ENCODE measurements at regions not wholly inside any gene's neighbourhood (a gene's known extent, or its start where the extent isn't known, plus 50 kb on each side); places are given as distances from the start of the nearest gene placed in this dataset.
A peak's percentile ranks its signal among the peaks of the same experiment; 100 is the strongest.

DNA sequence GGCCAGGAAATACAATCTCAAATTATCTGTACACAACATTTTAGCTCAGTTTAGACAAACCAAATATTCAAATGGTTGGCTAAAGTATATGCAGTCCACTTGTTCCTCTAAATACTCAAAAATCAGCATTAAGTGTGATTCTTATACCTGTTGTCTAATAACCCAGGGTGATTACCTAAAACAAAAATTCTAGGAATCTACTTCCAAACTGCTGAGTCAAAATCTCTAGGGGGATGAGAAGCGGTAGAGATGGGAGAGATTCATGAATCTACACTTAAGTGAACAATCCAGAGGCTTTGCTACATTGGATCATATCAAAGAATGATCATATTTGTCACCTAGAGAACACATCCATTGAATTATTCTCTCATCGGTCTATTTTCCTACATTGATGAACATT is 420.9 kb upstream of the PKDCC start:
- H3K27me3 ChIP-seq = no peaks in the 10 kb centered on the region
- no peaks in the 10 kb centered on the region for H3K36me3 ChIP-seq
- H3K9me3 ChIP-seq = no peaks in the 10 kb centered on the region
- peaks cover 3 to 4% of the 10 kb centered on the region in 2 donors for H3K4me1 ChIP-seq
- no peak overlapping the region for H3K27ac ChIP-seq
- no peak overlapping the region for H3K4me3 ChIP-seq
- no peak for DNase-seq (ENCODE audit: low spot score in 2 of 2)
- TF ChIP-seq, protein P1, sequence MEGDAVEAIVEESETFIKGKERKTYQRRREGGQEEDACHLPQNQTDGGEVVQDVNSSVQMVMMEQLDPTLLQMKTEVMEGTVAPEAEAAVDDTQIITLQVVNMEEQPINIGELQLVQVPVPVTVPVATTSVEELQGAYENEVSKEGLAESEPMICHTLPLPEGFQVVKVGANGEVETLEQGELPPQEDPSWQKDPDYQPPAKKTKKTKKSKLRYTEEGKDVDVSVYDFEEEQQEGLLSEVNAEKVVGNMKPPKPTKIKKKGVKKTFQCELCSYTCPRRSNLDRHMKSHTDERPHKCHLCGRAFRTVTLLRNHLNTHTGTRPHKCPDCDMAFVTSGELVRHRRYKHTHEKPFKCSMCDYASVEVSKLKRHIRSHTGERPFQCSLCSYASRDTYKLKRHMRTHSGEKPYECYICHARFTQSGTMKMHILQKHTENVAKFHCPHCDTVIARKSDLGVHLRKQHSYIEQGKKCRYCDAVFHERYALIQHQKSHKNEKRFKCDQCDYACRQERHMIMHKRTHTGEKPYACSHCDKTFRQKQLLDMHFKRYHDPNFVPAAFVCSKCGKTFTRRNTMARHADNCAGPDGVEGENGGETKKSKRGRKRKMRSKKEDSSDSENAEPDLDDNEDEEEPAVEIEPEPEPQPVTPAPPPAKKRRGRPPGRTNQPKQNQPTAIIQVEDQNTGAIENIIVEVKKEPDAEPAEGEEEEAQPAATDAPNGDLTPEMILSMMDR (IDR thresholded peaks at IDR 0.05) = no peak
- intact Hi-C loops (cut with DNase I) = no loop called here

DNA sequence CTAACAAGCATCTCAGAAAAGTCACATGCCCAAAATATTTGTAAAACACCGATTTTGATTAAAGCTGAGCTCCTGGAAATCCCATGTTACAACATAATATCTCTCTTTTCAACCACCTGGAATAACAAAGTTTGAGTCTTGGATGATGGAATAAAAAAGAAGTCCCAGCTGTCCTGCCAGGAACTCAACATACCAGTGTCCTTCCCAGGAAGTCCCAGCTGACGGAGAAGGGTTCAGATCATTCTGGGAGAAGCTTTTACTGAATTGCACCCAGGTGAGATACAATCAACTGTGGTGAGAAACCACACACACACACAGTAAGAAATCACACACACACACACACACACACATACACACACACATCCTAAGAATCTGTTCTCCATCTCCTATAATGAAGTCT is 413.1 kb upstream of the PKDCC start:
- H3K4me3 ChIP-seq = no peak overlapping the region
- intact Hi-C loops (cut with DNase I) = no loop called here
- TF ChIP-seq, protein P1 (IDR thresholded peaks at IDR 0.05) = no peak
- no peak overlapping the region for H3K27ac ChIP-seq
- H3K4me1 ChIP-seq = peaks cover 2 to 3% of the 10 kb centered on the region in 2 donors
- H3K36me3 ChIP-seq = no peaks in the 10 kb centered on the region
- no peaks in the 10 kb centered on the region for H3K27me3 ChIP-seq
- DNase-seq (ENCODE audit: low spot score in 2 of 2) = no peak
- H3K9me3 ChIP-seq = no peaks in the 10 kb centered on the region

- intact Hi-C loops (cut with DNase I) = no loop called here
- DNase-seq (ENCODE audit: low spot score in 2 of 2) = no peak
Measured at GRCh38 chr2:41644936-41645335, 402.9 kb upstream of the PKDCC start.

GRCh38 chr2:41647468-41648050 is 400.3 kb upstream of the PKDCC start:
- H3K4me3 ChIP-seq = no peak overlapping the region
- peak overlapping the region; percentile 3 to 39 for H3K27ac ChIP-seq
- TF ChIP-seq, protein P1 (IDR thresholded peaks at IDR 0.05) = no peak
- H3K27me3 ChIP-seq = no peaks in the 10 kb centered on the region
- intact Hi-C loops (cut with DNase I) = no loop called here
- DNase-seq (ENCODE audit: low spot score in 2 of 2) = no peak
- H3K4me1 ChIP-seq = peaks cover 0 to 3% of the 10 kb centered on the region in 2 donors
- H3K9me3 ChIP-seq = no peaks in the 10 kb centered on the region
- H3K36me3 ChIP-seq = no peaks in the 10 kb centered on the region

More at GRCh38 chr2:41644936-41645335, 402.9 kb upstream of the PKDCC start:
- Histone ChIP-seq H3K4me3 (no peak overlapping the region), H3K27ac (no peak overlapping the region), H3K4me1 (peaks cover 0 to 3% of the 10 kb centered on the region in 2 donors), H3K36me3 (no peaks in the 10 kb centered on the region), H3K9me3 (no peaks in the 10 kb centered on the region), H3K27me3 (no peaks in the 10 kb centered on the region)
- TF ChIP-seq, protein P1 (IDR thresholded peaks at IDR 0.05) = no peak

GRCh38 chr2:41657226-41657625 is 390.6 kb upstream of the PKDCC start:
- H3K4me1 ChIP-seq = no peaks in the 10 kb centered on the region
- H3K27me3 ChIP-seq = no peaks in the 10 kb centered on the region
- no peaks in the 10 kb centered on the region for H3K36me3 ChIP-seq
- H3K4me3 ChIP-seq = no peak overlapping the region
- DNase-seq (ENCODE audit: low spot score in 2 of 2) = no peak
- no peaks in the 10 kb centered on the region for H3K9me3 ChIP-seq
- no peak overlapping the region for H3K27ac ChIP-seq
- intact Hi-C loops (cut with DNase I) = no loop called here
- TF ChIP-seq, protein P1 (IDR thresholded peaks at IDR 0.05) = no peak

GRCh38 chr2:41659758-41660157 is 388.1 kb upstream of the PKDCC start:
- H3K4me1 ChIP-seq = no peaks in the 10 kb centered on the region
- no peaks in the 10 kb centered on the region for H3K27me3 ChIP-seq
- TF ChIP-seq, protein P1 (IDR thresholded peaks at IDR 0.05) = no peak
- H3K4me3 ChIP-seq = no peak overlapping the region
- H3K9me3 ChIP-seq = no peaks in the 10 kb centered on the region
- H3K36me3 ChIP-seq = no peaks in the 10 kb centered on the region
- DNase-seq (ENCODE audit: low spot score in 2 of 2) = no peak
- intact Hi-C loops (cut with DNase I) = no loop called here
- H3K27ac ChIP-seq = no peak overlapping the region

Measured in ascending aorta (tissue), 2 donors.